ENCODE measurements at regions not wholly inside any gene's neighbourhood (a gene's known extent, or its start where the extent isn't known, plus 50 kb on each side); places are given as distances from the start of the nearest gene placed in this dataset.

- Mint-ChIP-seq H3K27ac (ENCODE audit: unreplicated experiment) (no peak overlapping the region), H3K27me3 (ENCODE audit: insufficient read depth, unreplicated experiment) (no peaks in the 10 kb centered on the region), H3K4me1 (ENCODE audit: low read depth, unreplicated experiment) (no peaks in the 10 kb centered on the region), H3K36me3 (ENCODE audit: insufficient read depth, unreplicated experiment) (no peaks in the 10 kb centered on the region), H3K4me3 (ENCODE audit: unreplicated experiment) (no peak overlapping the region), H3K9me3 (ENCODE audit: unreplicated experiment) (no peaks in the 10 kb centered on the region)
- no peaks in the 10 kb centered on the region for H3K36me3 ChIP-seq (ENCODE audit: control insufficient read depth, insufficient read depth, low read length)
- ChIA-PET CTCF (no interaction called here), POLR2A (no interaction called here)
- intact Hi-C loops (cut with micrococcal nuclease; ENCODE audit: unreplicated experiment) = no loop called here
- H3K27me3 ChIP-seq (replicated peaks; ENCODE audit: control insufficient read depth, insufficient read depth, low read length) = no peaks in the 10 kb centered on the region
- no peaks in the 10 kb centered on the region for H3K9me3 ChIP-seq
- no peak overlapping the region for H3K4me3 ChIP-seq (ENCODE audit: low read depth, low read length)
- BruUV-seq (replicated peaks) = no TSS peak
- no peak for DNase-seq
- TF ChIP-seq, protein P1, sequence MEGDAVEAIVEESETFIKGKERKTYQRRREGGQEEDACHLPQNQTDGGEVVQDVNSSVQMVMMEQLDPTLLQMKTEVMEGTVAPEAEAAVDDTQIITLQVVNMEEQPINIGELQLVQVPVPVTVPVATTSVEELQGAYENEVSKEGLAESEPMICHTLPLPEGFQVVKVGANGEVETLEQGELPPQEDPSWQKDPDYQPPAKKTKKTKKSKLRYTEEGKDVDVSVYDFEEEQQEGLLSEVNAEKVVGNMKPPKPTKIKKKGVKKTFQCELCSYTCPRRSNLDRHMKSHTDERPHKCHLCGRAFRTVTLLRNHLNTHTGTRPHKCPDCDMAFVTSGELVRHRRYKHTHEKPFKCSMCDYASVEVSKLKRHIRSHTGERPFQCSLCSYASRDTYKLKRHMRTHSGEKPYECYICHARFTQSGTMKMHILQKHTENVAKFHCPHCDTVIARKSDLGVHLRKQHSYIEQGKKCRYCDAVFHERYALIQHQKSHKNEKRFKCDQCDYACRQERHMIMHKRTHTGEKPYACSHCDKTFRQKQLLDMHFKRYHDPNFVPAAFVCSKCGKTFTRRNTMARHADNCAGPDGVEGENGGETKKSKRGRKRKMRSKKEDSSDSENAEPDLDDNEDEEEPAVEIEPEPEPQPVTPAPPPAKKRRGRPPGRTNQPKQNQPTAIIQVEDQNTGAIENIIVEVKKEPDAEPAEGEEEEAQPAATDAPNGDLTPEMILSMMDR (IDR thresholded peaks at IDR 0.05; ENCODE audit: insufficient read depth in 1 of 2, low read depth in 1 of 2, low read length in 1 of 2, severe bottlenecking in 1 of 2, unreplicated experiment in 1 of 2) = no peak
- H3K4me1 ChIP-seq = no peaks in the 10 kb centered on the region
These were observed 272.9 kb downstream of the KLHL13 start for GRCh38 chrX:117843749-117844148.

DNA sequence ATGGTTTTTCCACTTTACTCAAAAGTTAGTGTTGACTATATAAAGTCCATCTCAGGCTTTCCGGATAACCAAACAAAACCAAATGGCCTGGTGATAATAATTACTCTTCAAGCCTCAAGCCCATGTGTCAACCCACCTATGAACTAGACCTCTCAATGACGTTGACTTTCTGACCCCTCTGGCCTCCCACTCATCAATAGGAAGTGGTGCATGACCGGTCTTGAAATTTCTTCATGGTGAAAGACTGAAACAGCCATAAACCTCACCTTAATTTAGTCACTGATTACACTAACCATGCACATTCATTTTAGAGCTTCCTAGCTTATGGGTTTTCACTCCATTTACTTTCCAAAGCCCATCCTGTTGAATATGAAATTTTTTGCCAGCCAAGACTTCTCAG, 276.0 kb downstream of the KLHL13 start:
- Mint-ChIP-seq H3K9me3 (ENCODE audit: unreplicated experiment) (no peaks in the 10 kb centered on the region), H3K27me3 (ENCODE audit: insufficient read depth, unreplicated experiment) (no peaks in the 10 kb centered on the region), H3K27ac (ENCODE audit: unreplicated experiment) (no peak overlapping the region), H3K36me3 (ENCODE audit: insufficient read depth, unreplicated experiment) (no peaks in the 10 kb centered on the region), H3K4me3 (ENCODE audit: unreplicated experiment) (no peak overlapping the region), H3K4me1 (ENCODE audit: low read depth, unreplicated experiment) (no peaks in the 10 kb centered on the region)
- BruUV-seq (replicated peaks) = no TSS peak
- Histone ChIP-seq H3K36me3 (ENCODE audit: control insufficient read depth, insufficient read depth, low read length) (no peaks in the 10 kb centered on the region), H3K9me3 (no peaks in the 10 kb centered on the region), H3K4me1 (no peaks in the 10 kb centered on the region), H3K27me3 (replicated peaks; ENCODE audit: control insufficient read depth, insufficient read depth, low read length) (no peaks in the 10 kb centered on the region), H3K4me3 (ENCODE audit: low read depth, low read length) (no peak overlapping the region)
- DNase-seq = no peak
- POLR2A ChIA-PET = no interaction called here
- CTCF ChIA-PET = no interaction called here
- TF ChIP-seq, protein P1 (IDR thresholded peaks at IDR 0.05; ENCODE audit: insufficient read depth in 1 of 2, low read depth in 1 of 2, low read length in 1 of 2, severe bottlenecking in 1 of 2, unreplicated experiment in 1 of 2) = no peak
- intact Hi-C loops (cut with micrococcal nuclease; ENCODE audit: unreplicated experiment) = no loop called here

DNA sequence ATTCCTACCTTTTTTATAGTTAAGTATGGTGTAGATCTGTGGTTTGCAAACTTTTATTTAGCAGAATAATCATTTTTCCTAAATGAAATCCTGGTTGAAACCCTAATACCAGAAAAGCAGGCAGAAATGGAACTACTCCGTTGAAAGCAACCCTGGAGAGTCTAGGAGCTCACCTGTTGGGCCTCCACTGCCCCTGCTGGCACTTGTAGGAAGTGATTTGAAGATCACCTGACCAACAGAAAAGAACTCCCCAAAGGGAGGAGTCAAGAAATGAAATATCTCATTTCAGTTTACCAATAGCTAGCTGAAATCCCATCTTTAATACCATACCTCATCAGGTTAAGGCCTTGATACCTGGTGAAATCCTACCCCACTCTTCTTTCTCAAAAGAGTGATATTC, 277.1 kb downstream of the KLHL13 start:
- no peaks in the 10 kb centered on the region for H3K4me1 Mint-ChIP-seq (ENCODE audit: low read depth, unreplicated experiment)
- no peaks in the 10 kb centered on the region for H3K27me3 ChIP-seq (replicated peaks; ENCODE audit: control insufficient read depth, insufficient read depth, low read length)
- POLR2A ChIA-PET = no interaction called here
- H3K4me3 Mint-ChIP-seq (ENCODE audit: unreplicated experiment) = no peak overlapping the region
- CTCF ChIA-PET = no interaction called here
- no peaks in the 10 kb centered on the region for H3K27me3 Mint-ChIP-seq (ENCODE audit: insufficient read depth, unreplicated experiment)
- H3K4me3 ChIP-seq (ENCODE audit: low read depth, low read length) = no peak overlapping the region
- TF ChIP-seq, protein P1 (IDR thresholded peaks at IDR 0.05; ENCODE audit: insufficient read depth in 1 of 2, low read depth in 1 of 2, low read length in 1 of 2, severe bottlenecking in 1 of 2, unreplicated experiment in 1 of 2) = no peak
- intact Hi-C loops (cut with micrococcal nuclease; ENCODE audit: unreplicated experiment) = no loop called here
- H3K9me3 Mint-ChIP-seq (ENCODE audit: unreplicated experiment) = no peaks in the 10 kb centered on the region
- H3K9me3 ChIP-seq = no peaks in the 10 kb centered on the region
- peak; percentile 3 to 26 for DNase-seq
- no peaks in the 10 kb centered on the region for H3K36me3 Mint-ChIP-seq (ENCODE audit: insufficient read depth, unreplicated experiment)
- no peak overlapping the region for H3K27ac Mint-ChIP-seq (ENCODE audit: unreplicated experiment)
- H3K36me3 ChIP-seq (ENCODE audit: control insufficient read depth, insufficient read depth, low read length) = no peaks in the 10 kb centered on the region
- H3K4me1 ChIP-seq = no peaks in the 10 kb centered on the region
- BruUV-seq (replicated peaks) = no TSS peak

Measured in Caco-2 (cell line).